MG63 (cell line): ENCODE measurements at regions not wholly inside any gene's neighbourhood (a gene's known extent, or its start where the extent isn't known, plus 50 kb on each side); places are given as distances from the start of the nearest gene placed in this dataset.
A peak's percentile ranks its signal among the peaks of the same experiment; 100 is the strongest.
"Not testable (repeated sequence)": the region's sequence is repeated elsewhere in the genome, so short reads cannot be mapped to it uniquely, and the experiment has no call there.

Experiments used
- DNase-seq: peaks from one replicate; pipeline ENCODE4 v3.0.0-alpha.2; 2020
- H3K27me3 ChIP-seq: fragments of 250-450 bp; sonication (Bioruptor Pico); 2 replicates; pipeline ENCODE4 v1.5.1; 2020; ENCODE audit warnings: mild to moderate bottlenecking, moderate library complexity
- H3K36me3 ChIP-seq: fragments of 250-450 bp; sonication (Bioruptor Pico); 2 replicates; pipeline ENCODE4 v1.5.1; 2020; ENCODE audit warnings: mild to moderate bottlenecking, moderate library complexity
- H3K4me3 ChIP-seq: fragments of 250-450 bp; sonication (Bioruptor Pico); 2 replicates; pipeline ENCODE4 v1.5.1; 2020; ENCODE audit warnings: mild to moderate bottlenecking, moderate library complexity
- H3K9me3 ChIP-seq: fragments of 250-450 bp; sonication (Bioruptor Pico); 2 replicates; pipeline ENCODE4 v1.5.1; 2020; ENCODE audit warnings: mild to moderate bottlenecking, moderate library complexity

GRCh38 chr10:83543691-83544462 is 595.4 kb upstream of the GHITM start:
- Histone ChIP-seq H3K9me3 (no peaks in the 10 kb centered on the region), H3K36me3 (no peaks in the 10 kb centered on the region), H3K27me3 (no peaks in the 10 kb centered on the region), H3K4me3 (no peak overlapping the region)
- DNase-seq: no peak

DNA sequence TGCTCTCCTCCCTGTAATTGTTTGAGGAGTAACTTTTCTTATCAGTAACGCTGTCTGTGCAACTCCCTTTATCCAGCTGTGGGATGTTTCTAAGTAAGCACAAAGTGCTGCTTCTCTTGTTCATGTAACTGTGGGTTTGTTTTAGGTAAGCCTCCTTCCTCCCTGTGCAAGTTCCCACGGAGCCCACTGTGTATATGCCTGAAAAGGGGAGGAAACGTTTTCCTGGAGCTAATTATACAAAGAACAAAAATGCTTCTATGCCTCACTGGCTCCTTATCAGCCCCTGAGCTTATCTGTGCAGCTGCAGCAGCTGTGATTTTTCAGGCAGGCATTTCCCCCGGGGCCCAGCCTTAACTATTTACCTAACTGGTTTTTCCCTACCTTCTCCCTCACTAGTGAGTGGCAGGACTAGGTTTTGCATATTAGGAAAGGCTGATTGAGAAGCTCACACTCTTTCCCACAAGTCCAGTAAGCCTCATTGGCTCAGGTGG is 593.4 kb upstream of the GHITM start:
- H3K9me3 ChIP-seq: no peaks in the 10 kb centered on the region

GRCh38 chr10:83551190-83551589 is 588.1 kb upstream of the GHITM start:
- H3K4me3 ChIP-seq, H3K9me3 ChIP-seq, DNase-seq, H3K36me3 ChIP-seq, H3K27me3 ChIP-seq: not testable (repeated sequence)

More for the DNA sequence above, 593.4 kb upstream of the GHITM start:
- DNase-seq: no peak
- Histone ChIP-seq H3K27me3 (no peaks in the 10 kb centered on the region), H3K36me3 (no peaks in the 10 kb centered on the region), H3K4me3 (no peak overlapping the region)

DNA sequence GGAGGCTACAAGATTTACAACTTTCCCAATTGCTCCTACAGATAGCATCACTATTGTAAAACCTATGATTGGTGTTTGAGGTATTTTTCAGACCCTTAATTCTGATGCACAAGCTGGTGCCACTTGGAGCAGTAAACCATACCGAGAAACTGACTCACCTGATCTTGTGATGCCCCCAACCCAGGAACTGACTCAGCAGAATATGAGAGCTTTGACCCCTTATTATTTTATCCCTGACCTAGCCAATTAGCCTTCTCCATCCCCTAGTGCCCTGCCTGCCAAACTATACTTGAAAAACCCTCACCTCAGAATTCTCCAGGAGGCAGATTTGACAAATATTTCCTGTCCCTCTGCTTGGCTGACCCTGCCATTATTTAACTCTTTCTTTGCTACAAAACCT is 585.9 kb upstream of the GHITM start:
- H3K27me3 ChIP-seq: no peaks in the 10 kb centered on the region

DNA sequence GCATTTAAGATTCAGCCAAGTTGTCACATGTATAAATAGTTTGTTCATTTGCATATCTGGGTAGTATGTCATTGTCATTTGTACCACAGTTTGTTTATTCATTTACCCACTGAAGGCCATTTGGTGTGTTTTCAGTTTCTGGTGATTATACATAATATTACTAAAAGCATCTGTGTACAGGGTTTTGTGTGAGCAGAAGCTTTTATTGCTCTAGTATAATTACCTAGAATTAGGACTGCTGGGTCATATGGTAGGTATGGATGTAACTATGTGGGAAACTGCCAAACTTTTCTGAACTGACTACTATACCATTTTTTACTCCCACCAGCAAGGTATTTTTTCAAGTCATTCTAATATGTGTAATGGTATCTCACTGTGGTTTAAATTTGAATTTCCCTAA is 584.0 kb upstream of the GHITM start:
- Histone ChIP-seq H3K4me3 (no peak overlapping the region), H3K36me3 (no peaks in the 10 kb centered on the region), H3K27me3 (no peaks in the 10 kb centered on the region), H3K9me3 (0 out of 2 replicates have a peak, but pooled peaks cover 1% of the 10 kb centered on the region)
- no peak for DNase-seq

More for the DNA sequence above, 585.9 kb upstream of the GHITM start:
- Histone ChIP-seq H3K4me3 (no peak overlapping the region), H3K36me3 (no peaks in the 10 kb centered on the region), H3K9me3 (0 out of 2 replicates have a peak, but pooled peaks cover 1% of the 10 kb centered on the region)
- no peak for DNase-seq

DNA sequence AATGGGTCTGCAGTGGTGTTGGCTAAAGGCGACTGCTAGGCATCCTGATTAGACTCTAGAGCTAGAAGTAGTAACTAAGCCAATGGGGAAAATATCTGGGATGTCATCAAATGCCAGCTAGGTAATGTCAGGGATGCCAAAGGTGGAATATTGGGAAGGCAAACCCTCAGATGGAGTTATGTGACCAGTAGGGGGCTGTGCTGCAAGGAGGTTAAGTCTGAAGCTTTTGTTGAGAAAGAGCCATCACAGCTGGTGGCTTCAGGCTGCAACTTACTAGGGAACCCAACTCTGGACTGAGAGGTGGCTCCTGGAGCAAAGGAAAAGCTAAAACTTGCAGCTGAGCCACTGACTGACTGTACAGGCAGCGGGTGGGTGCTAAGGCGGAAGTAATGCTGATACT is 576.9 kb upstream of the GHITM start:
- H3K9me3 ChIP-seq: no peaks in the 10 kb centered on the region
- H3K4me3 ChIP-seq: no peak overlapping the region
- no peak for DNase-seq
- no peaks in the 10 kb centered on the region for H3K36me3 ChIP-seq
- no peaks in the 10 kb centered on the region for H3K27me3 ChIP-seq

GRCh38 chr10:83564889-83565588 is 574.3 kb upstream of the GHITM start:
- Histone ChIP-seq H3K36me3 (no peaks in the 10 kb centered on the region), H3K27me3 (no peaks in the 10 kb centered on the region), H3K4me3 (no peak overlapping the region), H3K9me3 (no peaks in the 10 kb centered on the region)
- no peak for DNase-seq

GRCh38 chr10:83572036-83572435 is 567.3 kb upstream of the GHITM start:
- no peaks in the 10 kb centered on the region for H3K27me3 ChIP-seq
- no peaks in the 10 kb centered on the region for H3K36me3 ChIP-seq
- no peaks in the 10 kb centered on the region for H3K9me3 ChIP-seq
- H3K4me3 ChIP-seq: no peak overlapping the region
- DNase-seq: no peak

DNA sequence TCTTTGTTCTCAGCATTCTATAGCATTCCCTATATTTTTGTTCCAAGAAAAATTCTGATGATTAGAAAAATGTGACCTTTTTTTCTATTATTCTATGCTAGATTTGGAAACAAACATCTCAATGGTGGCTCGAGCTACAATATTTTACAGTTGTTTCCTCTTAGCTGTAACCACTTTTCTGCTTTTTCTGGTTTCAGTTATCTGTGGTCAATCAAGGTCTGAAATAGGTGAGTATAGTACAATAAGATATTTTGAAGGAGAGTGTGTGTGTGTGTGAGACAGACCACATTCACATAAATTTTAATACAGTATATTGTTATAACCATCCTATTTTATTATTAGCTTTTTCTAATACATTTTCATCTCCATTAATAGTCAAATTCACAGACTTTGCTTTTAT is 564.5 kb upstream of the GHITM start:
- no peak for DNase-seq
- H3K9me3 ChIP-seq: no peaks in the 10 kb centered on the region
- no peaks in the 10 kb centered on the region for H3K36me3 ChIP-seq

GRCh38 chr10:83577421-83577820 is 561.9 kb upstream of the GHITM start:
- no peak for DNase-seq
- Histone ChIP-seq H3K36me3 (no peaks in the 10 kb centered on the region), H3K27me3 (no peaks in the 10 kb centered on the region), H3K9me3 (no peaks in the 10 kb centered on the region), H3K4me3 (no peak overlapping the region)

More for the DNA sequence above, 564.5 kb upstream of the GHITM start:
- H3K27me3 ChIP-seq: no peaks in the 10 kb centered on the region
- no peak overlapping the region for H3K4me3 ChIP-seq

GRCh38 chr10:83580373-83581012 is 558.8 kb upstream of the GHITM start:
- H3K4me3 ChIP-seq: no peak overlapping the region
- DNase-seq: no peak
- no peaks in the 10 kb centered on the region for H3K9me3 ChIP-seq
- H3K36me3 ChIP-seq: no peaks in the 10 kb centered on the region
- H3K27me3 ChIP-seq: no peaks in the 10 kb centered on the region

DNA sequence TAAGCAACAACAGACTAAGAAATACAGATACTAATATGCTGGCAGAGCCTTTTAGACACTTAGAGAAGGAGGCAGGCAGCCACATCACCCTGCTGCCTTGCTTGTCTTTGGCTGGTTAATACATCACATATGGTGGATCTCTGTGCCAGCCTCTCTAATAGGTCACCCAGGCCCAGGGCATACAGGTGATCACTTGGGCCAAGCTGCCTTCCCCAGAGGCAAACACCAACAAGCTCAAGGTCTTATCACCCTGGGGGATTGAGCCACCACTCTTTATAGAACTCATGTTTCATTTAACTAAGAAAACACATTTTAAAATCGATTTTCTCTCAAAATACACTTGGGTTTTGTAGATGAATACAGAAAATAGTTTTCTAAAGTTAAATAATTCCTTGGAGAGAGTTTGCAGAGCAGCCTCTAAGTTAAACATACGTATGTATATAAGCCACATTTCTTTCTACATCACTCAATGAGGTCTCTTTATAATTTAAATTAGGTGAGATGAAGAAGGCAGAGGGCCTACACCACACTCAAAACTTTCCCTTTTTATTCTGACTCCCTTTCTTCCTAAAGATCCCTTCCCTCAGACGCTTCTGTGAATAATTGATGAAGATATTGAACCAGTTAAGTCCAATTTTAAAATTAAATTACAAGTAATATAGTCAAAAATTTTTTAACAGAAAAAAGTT is 556.8 kb upstream of the GHITM start:
- no peaks in the 10 kb centered on the region for H3K27me3 ChIP-seq
- no peaks in the 10 kb centered on the region for H3K36me3 ChIP-seq
- H3K4me3 ChIP-seq: no peak overlapping the region
- H3K9me3 ChIP-seq: no peaks in the 10 kb centered on the region
- no peak for DNase-seq

DNA sequence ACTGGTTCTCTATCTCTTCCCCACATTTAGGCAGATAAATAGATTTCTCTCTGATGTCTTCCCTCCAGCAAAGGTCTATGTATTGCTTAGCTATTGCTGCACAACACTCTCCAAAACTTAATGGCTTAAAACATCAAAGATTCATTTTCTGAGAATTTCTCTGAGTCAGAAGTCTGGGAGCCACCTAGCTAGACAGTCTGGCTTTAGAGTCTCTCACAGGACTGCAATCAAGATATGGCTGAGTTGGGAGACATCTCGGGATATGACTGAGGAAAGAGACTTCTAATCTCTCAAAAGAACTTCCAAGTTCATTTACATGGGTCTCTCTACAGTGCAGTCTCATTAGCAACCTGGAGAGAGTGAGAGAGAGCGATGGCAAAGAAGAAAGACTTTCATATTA is 553.6 kb upstream of the GHITM start:
- DNase-seq: no peak
- Histone ChIP-seq H3K4me3 (no peak overlapping the region), H3K36me3 (no peaks in the 10 kb centered on the region), H3K27me3 (no peaks in the 10 kb centered on the region), H3K9me3 (no peaks in the 10 kb centered on the region)

- no peak for DNase-seq
- H3K27me3 ChIP-seq: no peaks in the 10 kb centered on the region
- no peaks in the 10 kb centered on the region for H3K36me3 ChIP-seq
- peaks cover 17% of the 10 kb centered on the region; the same call in 1 of the 2 replicates for H3K9me3 ChIP-seq
- no peak overlapping the region for H3K4me3 ChIP-seq
These were observed 546.9 kb upstream of the GHITM start for GRCh38 chr10:83592337-83592935.

DNA sequence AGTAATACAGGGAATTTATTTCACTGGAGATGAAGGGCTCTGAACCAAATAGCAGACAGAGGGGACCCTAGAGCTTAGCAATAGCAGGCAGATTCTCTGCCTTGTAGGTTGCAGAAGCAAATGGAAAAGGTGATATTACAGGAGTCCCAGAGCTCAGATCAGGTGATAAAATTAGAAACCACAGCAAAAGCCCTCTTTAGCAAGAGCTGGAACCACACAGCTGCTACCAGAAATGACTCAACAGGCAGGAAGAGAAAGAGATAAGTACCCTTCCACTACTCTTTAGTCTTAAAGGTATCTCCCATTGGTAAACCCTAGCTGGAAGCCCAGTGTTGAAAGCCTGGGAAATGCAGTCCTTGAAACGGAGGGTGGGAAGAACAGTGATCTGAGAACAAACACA is 535.6 kb upstream of the GHITM start:
- no peaks in the 10 kb centered on the region for H3K9me3 ChIP-seq
- H3K4me3 ChIP-seq: no peak overlapping the region
- H3K36me3 ChIP-seq: no peaks in the 10 kb centered on the region
- H3K27me3 ChIP-seq: no peaks in the 10 kb centered on the region
- DNase-seq: no peak

GRCh38 chr10:83605783-83606630 is 533.3 kb upstream of the GHITM start:
- no peaks in the 10 kb centered on the region; the same call in 1 of the 2 replicates for H3K9me3 ChIP-seq
- DNase-seq: peak; percentile 41
- H3K4me3 ChIP-seq: no peak overlapping the region
- H3K36me3 ChIP-seq: no peaks in the 10 kb centered on the region
- no peaks in the 10 kb centered on the region for H3K27me3 ChIP-seq
